AG04450 (cell line): ENCODE measurements at regions not wholly inside any gene's neighbourhood (a gene's known extent, or its start where the extent isn't known, plus 50 kb on each side); places are given as distances from the start of the nearest gene placed in this dataset.

Experiments used
- CTCF ChIA-PET: fragments of 300-600, 350-600 bp; formaldehyde crosslinking; extraction: SDS; loops from one replicate; lab custom pipeline; 2022; ENCODE audit warnings: antibody characterized with exemption, inconsistent platforms; lab: Charles Lee
- POLR2A ChIA-PET: fragments of 350-600 bp; formaldehyde crosslinking; extraction: SDS; loops from one replicate; lab custom pipeline; 2021; ENCODE audit warnings: antibody characterized with exemption, inconsistent platforms; lab: Yijun Ruan, JAX
- DNase-seq: peaks from one replicate; pipeline ENCODE4 v3.0.0-alpha.2; 2011; ENCODE audit warnings: low read depth, low spot score
- H3K27ac ChIP-seq: one replicate; pipeline ENCODE4 v1.5.1; 2012; ENCODE audit warnings: low read depth, low read length, control low read depth
- H3K27me3 ChIP-seq: one replicate; pipeline ENCODE4 v1.6.0; 2012; ENCODE audit warnings: low read length; ENCODE audit not compliant: control insufficient read depth, insufficient read depth
- H3K4me3 ChIP-seq: 2 replicates; pipeline ENCODE4 v1.5.1; 2011; ENCODE audit warnings: mild to moderate bottlenecking, low read depth, low read length, control low read depth
- H3K9me3 ChIP-seq: 2 replicates; pipeline ENCODE4 v1.5.1; 2012; ENCODE audit warnings: low read length; ENCODE audit not compliant: control insufficient read depth, insufficient read depth
- TF ChIP-seq, protein P1 (sequence below): IDR thresholded peaks from 2 replicates; pipeline ENCODE4 v1.5.1; 2011; ENCODE audit warnings: low read depth, low read length, control low read depth, inconsistent platforms

DNA sequence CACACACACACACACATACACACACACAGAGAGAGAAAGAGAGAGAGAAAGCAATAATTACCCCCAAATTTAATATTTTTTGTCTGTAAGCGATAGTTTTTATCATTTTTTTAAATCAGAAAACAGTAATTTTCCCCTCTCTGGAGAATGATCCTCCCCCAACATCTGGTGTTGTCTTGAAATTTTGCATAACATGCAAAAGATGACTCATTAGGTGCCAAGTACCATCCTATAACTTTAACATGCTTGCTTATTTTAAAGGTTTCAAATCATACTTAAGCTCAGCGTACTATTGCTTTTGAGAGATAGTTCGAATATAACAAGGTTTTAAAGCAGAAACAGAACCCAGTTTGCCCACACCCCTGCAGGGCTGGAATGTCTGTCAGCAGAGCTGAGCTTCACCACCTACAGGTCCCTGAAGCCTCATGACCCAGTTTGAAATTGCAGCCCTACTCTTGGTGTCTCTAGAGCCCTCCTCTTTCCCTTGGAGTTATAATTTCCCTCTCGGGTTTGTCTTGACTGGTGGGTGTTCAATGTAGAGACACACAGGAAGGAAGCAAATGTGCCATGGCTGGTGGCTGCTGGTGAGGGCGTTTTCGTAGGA, 175.0 kb upstream of the HS3ST1 start:
- POLR2A ChIA-PET = no interaction called here

DNA sequence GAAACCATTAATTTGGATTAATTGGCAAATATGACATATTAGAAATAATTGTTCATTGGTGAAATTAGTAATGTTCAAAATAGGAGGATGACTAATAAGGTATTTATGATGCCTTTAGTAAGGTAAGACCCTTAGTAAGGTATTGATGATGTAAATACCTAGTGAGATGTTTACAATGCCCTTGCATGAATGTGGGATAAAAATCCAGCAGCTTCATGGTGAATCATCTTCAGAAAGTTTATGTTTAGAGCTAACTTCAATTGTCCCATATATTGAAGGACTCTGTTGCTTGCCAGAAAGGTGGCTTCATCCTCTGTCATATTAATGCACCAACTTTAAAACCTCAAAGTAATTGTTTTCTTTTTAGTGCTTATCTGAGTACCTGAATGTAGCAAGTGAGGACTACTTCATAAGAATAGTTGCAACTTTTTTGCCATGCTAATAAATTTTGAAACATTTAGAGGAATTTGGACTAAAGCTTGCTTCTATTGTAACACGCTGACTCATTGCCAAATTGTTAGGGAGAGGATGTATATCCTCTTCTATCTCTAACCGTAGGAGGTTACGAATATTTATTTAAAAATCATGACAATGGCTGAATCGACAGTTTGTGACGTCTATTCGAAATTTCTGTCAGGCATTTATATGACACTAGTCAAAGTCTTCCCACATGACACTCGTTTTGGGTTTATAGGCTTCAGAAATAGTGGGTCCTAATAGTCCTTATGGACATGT, 174.1 kb upstream of the HS3ST1 start:
- ChIA-PET CTCF (interaction anchor here (0.6 kb wide), 1 partner anchor 1139 kb away, joined by 3 read pairs; no protein-coding TSS in a partner anchor), POLR2A (interaction anchor here (0.6 kb wide), 1 partner anchor 73 kb away, joined by 5 read pairs; no protein-coding TSS in a partner anchor)
- Histone ChIP-seq H3K4me3 (no peak overlapping the region), H3K27ac (no peak overlapping the region), H3K9me3 (no peaks in the 10 kb centered on the region), H3K27me3 (no peaks in the 10 kb centered on the region)
- DNase-seq = no peak
- TF ChIP-seq, protein P1, sequence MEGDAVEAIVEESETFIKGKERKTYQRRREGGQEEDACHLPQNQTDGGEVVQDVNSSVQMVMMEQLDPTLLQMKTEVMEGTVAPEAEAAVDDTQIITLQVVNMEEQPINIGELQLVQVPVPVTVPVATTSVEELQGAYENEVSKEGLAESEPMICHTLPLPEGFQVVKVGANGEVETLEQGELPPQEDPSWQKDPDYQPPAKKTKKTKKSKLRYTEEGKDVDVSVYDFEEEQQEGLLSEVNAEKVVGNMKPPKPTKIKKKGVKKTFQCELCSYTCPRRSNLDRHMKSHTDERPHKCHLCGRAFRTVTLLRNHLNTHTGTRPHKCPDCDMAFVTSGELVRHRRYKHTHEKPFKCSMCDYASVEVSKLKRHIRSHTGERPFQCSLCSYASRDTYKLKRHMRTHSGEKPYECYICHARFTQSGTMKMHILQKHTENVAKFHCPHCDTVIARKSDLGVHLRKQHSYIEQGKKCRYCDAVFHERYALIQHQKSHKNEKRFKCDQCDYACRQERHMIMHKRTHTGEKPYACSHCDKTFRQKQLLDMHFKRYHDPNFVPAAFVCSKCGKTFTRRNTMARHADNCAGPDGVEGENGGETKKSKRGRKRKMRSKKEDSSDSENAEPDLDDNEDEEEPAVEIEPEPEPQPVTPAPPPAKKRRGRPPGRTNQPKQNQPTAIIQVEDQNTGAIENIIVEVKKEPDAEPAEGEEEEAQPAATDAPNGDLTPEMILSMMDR = no peak

More for the DNA sequence above, 175.0 kb upstream of the HS3ST1 start:
- DNase-seq = no peak
- TF ChIP-seq, protein P1 = no peak
- Histone ChIP-seq H3K27me3 (no peaks in the 10 kb centered on the region), H3K9me3 (no peaks in the 10 kb centered on the region), H3K4me3 (no peak overlapping the region), H3K27ac (no peak overlapping the region)
- CTCF ChIA-PET = interaction anchor here (0.7 to 1.5 kb wide), 3 partner anchors 10 to 20 kb away, joined by 3 to 4 read pairs (median 3); no protein-coding TSS in a partner anchor

DNA sequence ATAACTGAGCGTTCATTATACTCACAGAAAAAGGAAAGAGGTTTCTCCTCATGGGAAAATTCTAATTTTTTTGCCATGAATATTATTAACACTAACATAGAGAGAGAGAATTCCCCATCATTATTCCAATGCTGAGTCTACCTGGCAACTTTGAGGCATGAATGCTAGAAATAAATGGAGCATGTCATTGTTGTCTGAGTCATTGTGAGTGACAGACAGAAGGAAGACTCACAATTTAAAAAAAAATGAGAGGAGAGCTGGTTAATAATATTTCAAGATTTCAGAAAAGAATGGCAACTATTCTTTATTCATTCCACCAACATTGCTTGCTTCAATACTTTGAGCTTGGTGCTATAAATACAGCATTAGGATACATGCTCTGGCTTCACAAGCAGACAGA, 170.4 kb upstream of the HS3ST1 start:
- Histone ChIP-seq H3K9me3 (no peaks in the 10 kb centered on the region), H3K27me3 (no peaks in the 10 kb centered on the region), H3K27ac (no peak overlapping the region), H3K4me3 (no peak overlapping the region)
- TF ChIP-seq, protein P1 = no peak
- DNase-seq = no peak
- POLR2A ChIA-PET = no interaction called here
- CTCF ChIA-PET = no interaction called here

DNA sequence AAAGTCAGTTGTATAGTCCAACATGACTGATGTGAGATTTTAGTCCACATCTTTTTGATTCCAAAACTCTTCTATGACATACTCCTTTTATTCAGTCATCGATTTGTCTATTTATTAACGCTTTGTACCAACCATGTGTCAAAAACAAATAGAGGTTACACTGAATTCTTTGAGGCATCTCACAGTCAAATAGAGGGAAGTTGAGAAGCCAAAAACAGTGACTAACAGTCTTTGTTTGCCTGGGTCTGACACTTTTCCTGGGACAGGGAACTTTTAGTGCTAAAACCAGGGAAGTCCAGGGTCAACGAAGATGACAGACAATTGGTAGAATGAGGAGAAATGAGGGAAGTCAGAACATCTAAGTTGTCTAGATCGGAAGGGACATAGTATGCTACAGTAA, 169.9 kb upstream of the HS3ST1 start:
- POLR2A ChIA-PET = no interaction called here
- CTCF ChIA-PET = no interaction called here
- no peak overlapping the region for H3K27ac ChIP-seq
- H3K9me3 ChIP-seq = no peaks in the 10 kb centered on the region
- DNase-seq = no peak
- H3K4me3 ChIP-seq = no peak overlapping the region
- TF ChIP-seq, protein P1 = no peak
- H3K27me3 ChIP-seq = no peaks in the 10 kb centered on the region

DNA sequence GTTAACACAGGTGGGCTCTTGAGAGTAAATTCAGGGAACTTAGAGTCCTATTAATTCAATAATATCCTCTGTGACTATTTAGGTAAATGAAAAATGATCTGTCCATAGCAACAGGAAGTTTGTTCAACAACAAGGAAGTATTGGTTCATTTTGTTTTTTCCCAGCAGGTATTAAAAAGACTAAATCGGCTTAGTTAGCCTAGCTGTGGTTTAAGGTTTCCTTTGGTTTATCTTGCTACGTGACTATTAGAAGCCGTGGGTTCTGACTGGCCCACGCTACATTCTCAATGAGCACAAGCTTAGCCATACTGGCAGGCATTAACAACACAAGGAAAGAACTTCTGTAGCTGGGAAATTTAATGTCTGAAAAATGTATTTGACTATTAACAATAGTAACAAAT, 168.8 kb upstream of the HS3ST1 start:
- H3K9me3 ChIP-seq = no peaks in the 10 kb centered on the region
- TF ChIP-seq, protein P1 = no peak
- no peak for DNase-seq
- H3K27ac ChIP-seq = no peak overlapping the region
- POLR2A ChIA-PET = no interaction called here
- H3K4me3 ChIP-seq = no peak overlapping the region
- CTCF ChIA-PET = no interaction called here
- H3K27me3 ChIP-seq = no peaks in the 10 kb centered on the region
